ENCODE measurements at regions not wholly inside any gene's neighbourhood (a gene's known extent, or its start where the extent isn't known, plus 50 kb on each side); places are given as distances from the start of the nearest gene placed in this dataset.

DNA sequence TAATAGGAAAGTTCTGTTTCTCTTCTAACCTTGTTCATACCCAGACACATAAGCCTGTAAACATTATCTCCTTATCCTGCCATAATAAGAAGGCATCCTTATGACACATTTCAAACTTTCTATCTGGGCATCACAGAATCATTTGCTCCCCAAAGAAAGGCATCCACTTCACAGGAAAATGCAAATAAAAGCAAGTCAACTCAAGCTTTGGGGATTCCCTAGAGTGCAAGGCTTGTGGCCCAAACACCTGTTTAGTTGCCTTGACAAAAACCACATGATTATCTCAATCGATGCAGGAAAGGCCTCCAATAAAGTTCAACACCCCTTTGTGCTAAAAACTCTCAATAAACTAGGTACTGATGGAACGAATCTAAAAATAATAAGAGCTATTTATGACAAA, 195.7 kb upstream of the GALNT5 start:
- H3K27me3 ChIP-seq (ENCODE audit: control insufficient read depth, insufficient read depth, low read length), result no peaks in the 10 kb centered on the region
- POLR2A ChIA-PET, result no interaction called here
- CTCF ChIA-PET, result no interaction called here
- no peak for DNase-seq (ENCODE audit: low read depth)
- H3K4me3 ChIP-seq (ENCODE audit: low read depth, low read length), result no peak overlapping the region
- no peak for TF ChIP-seq CTCF (IDR thresholded peaks at IDR 0.05; ENCODE audit: insufficient read depth, low read depth, low read length)
- H3K36me3 ChIP-seq (ENCODE audit: control insufficient read depth, insufficient read depth, low read length), result no peaks in the 10 kb centered on the region

DNA sequence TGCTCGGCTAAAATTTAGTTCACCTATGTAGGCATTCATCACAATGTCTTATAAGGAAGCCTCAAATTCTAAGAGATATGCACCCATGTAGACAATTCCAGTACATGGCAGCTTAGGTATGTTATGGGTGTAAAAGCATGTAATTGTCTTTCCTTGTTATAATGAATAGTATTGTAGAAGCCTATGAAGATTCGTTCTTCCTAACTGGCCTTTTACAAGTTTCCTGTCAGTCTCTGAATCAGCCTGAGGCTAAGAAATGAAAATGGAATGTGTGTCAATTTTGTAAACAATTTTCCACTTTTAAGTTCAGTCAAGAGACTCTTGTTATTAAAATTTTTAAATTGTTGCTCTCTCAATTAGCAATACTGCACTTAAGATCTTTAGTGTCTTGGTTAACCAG, 189.9 kb upstream of the GALNT5 start:
- no peak for DNase-seq (ENCODE audit: low read depth)
- TF ChIP-seq CTCF (IDR thresholded peaks at IDR 0.05; ENCODE audit: insufficient read depth, low read depth, low read length), result no peak
- Histone ChIP-seq H3K36me3 (ENCODE audit: control insufficient read depth, insufficient read depth, low read length) (no peaks in the 10 kb centered on the region), H3K27me3 (ENCODE audit: control insufficient read depth, insufficient read depth, low read length) (no peaks in the 10 kb centered on the region), H3K4me3 (ENCODE audit: low read depth, low read length) (no peak overlapping the region)
- CTCF ChIA-PET, result no interaction called here
- POLR2A ChIA-PET, result no interaction called here

GRCh38 chr2:157068237-157068636, 189.3 kb upstream of the GALNT5 start:
- ChIA-PET CTCF (no interaction called here), POLR2A (no interaction called here)
- no peak for DNase-seq (ENCODE audit: low read depth)
- TF ChIP-seq CTCF (IDR thresholded peaks at IDR 0.05; ENCODE audit: insufficient read depth, low read depth, low read length), result no peak
- no peaks in the 10 kb centered on the region for H3K36me3 ChIP-seq (ENCODE audit: control insufficient read depth, insufficient read depth, low read length)
- H3K4me3 ChIP-seq (ENCODE audit: low read depth, low read length), result no peak overlapping the region
- no peaks in the 10 kb centered on the region for H3K27me3 ChIP-seq (ENCODE audit: control insufficient read depth, insufficient read depth, low read length)

GRCh38 chr2:157075924-157076323, 181.6 kb upstream of the GALNT5 start:
- Histone ChIP-seq H3K4me3 (ENCODE audit: low read depth, low read length) (no peak overlapping the region), H3K27me3 (ENCODE audit: control insufficient read depth, insufficient read depth, low read length) (no peaks in the 10 kb centered on the region), H3K36me3 (ENCODE audit: control insufficient read depth, insufficient read depth, low read length) (no peaks in the 10 kb centered on the region)
- DNase-seq (ENCODE audit: low read depth), result no peak
- TF ChIP-seq CTCF (IDR thresholded peaks at IDR 0.05; ENCODE audit: insufficient read depth, low read depth, low read length), result no peak
- POLR2A ChIA-PET, result no interaction called here
- CTCF ChIA-PET, result interaction anchor here (0.6 to 1.1 kb wide), 2 partner anchors 16 to 333 kb away, joined by 3 read pairs; no protein-coding TSS in a partner anchor

DNA sequence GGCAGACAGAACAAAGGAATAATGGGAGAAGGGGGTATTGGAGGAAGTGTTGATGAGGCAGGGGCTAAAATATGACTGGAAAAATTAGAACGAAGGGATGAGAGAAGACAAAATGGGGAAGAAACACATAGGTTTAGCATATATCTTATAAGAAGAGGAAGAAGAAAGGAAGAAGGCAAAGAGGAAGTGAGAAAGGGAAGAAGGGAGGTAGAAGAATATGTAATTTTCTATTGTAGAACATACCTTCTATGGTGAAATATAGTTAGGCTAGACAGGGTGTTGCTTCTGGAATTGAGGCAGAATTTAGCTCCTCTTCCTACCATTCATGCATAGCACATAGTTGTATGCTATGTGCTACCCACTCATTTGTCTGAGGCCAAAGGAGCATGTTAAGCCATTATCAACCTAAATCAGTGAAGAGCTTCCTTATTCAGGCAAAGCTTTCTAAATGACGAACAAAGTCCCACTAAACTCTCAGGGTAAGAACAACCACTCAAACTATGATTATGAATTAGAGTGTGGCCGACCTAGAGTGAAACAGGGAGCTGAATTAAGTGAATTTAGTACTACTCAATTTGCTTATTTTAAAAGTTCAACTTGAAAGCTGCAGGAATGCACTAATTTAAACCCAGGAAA, 180.9 kb upstream of the GALNT5 start:
- Histone ChIP-seq H3K36me3 (ENCODE audit: control insufficient read depth, insufficient read depth, low read length) (no peaks in the 10 kb centered on the region), H3K4me3 (ENCODE audit: low read depth, low read length) (no peak overlapping the region), H3K27me3 (ENCODE audit: control insufficient read depth, insufficient read depth, low read length) (no peaks in the 10 kb centered on the region)
- ChIA-PET POLR2A (interaction anchor here (0.5 kb wide), 1 partner anchor 226 kb away, joined by 9 read pairs; no protein-coding TSS in a partner anchor), CTCF (interaction anchor here (1.1 kb wide), 1 partner anchor 16 kb away, joined by 3 read pairs; no protein-coding TSS in a partner anchor)
- DNase-seq (ENCODE audit: low read depth), result no peak
- TF ChIP-seq CTCF (IDR thresholded peaks at IDR 0.05; ENCODE audit: insufficient read depth, low read depth, low read length), result no peak

All from BJ (cell line).